Stomach (tissue), 8 donors: ENCODE measurements at regions not wholly inside any gene's neighbourhood (a gene's known extent, or its start where the extent isn't known, plus 50 kb on each side); places are given as distances from the start of the nearest gene placed in this dataset.
A peak's percentile ranks its signal among the peaks of the same experiment; 100 is the strongest.

ENCODE experiments used
- DNase-seq, 2 donors: peaks; one replicate each; pipeline versions ENCODE4 v3.0.0 to v3.0.0-alpha.2; 2013 to 2019
- H3K27ac ChIP-seq, 5 donors: fragments of 200-600 bp in 4 of 5; sonication (generic) in 4 of 5; one replicate each; pipeline ENCODE4 v1.5.1; 2013 to 2019; ENCODE audit warnings: mild to moderate bottlenecking in 1 of 5, moderate library complexity in 1 of 5
- H3K27me3 ChIP-seq, 3 donors: fragments of 200-600 bp; sonication (generic); one replicate each; pipeline ENCODE4 v1.5.1; 2017 to 2019; ENCODE audit warnings: mixed run types in 1 of 3
- H3K36me3 ChIP-seq, 4 donors: fragments of 200-600 bp; sonication (generic); 1 replicate in 3 of 4; 2 replicates in 1 of 4; pipeline ENCODE4 v1.5.1; 2016 to 2019
- H3K4me1 ChIP-seq, 4 donors: fragments of 200-600 bp; sonication (generic); one replicate each; pipeline ENCODE4 v1.5.1; 2016 to 2019
- H3K4me3 ChIP-seq, 4 donors: fragments of 200-600 bp; sonication (generic) in 3 of 4; one replicate each; pipeline ENCODE4 v1.5.1; 2016 to 2019; ENCODE audit warnings: mild to moderate bottlenecking in 1 of 4
- H3K9me3 ChIP-seq, 4 donors: fragments of 200-600 bp; sonication (generic); one replicate each; pipeline ENCODE4 v1.5.1; 2016 to 2019
- CTCF ChIP-seq, 7 experiments: fragments of 450-650 bp in 4 of 7; fragments of 200-600 bp in 3 of 7; sonication (generic) in 3 of 7; IDR thresholded peaks; one replicate each; pipeline ENCODE4 v1.5.1; 2016 to 2019; ENCODE audit warnings: antibody characterized with exemption in 7 of 7, control low read depth in 2 of 7, mild to moderate bottlenecking in 1 of 7
- EP300 ChIP-seq: sonication (generic); formaldehyde crosslinking; IDR thresholded peaks from one replicate; pipeline ENCODE4 v1.6.1; 2017; ENCODE audit warnings: antibody characterized with exemption
- POLR2A ChIP-seq, 4 donors: fragments of 450-650 bp; IDR thresholded peaks; one replicate each; pipeline ENCODE4 v1.6.1; 2016; ENCODE audit warnings: antibody characterized with exemption in 4 of 4, control low read depth in 2 of 4, mild to moderate bottlenecking in 1 of 4, moderate library complexity in 1 of 4
- POLR2AphosphoS5 ChIP-seq, 3 donors: sonication (generic); formaldehyde crosslinking; IDR thresholded peaks; one replicate each; pipeline ENCODE4 v1.6.1; 2016; ENCODE audit warnings: antibody characterized with exemption in 3 of 3
- WGBS, 5 donors: extraction: QIAGEN DNeasy Blood & Tissue Kit in 3 of 5; methylation state at CpG; one replicate each; pipeline versions ENCODE4 v1.1.5 to v1.1.7; 2013 to 2018; 5-methylcytosine and 5-hydroxymethylcytosine counted together
- intact Hi-C: fragments of 100-400 bp; cut with DNase I; formaldehyde crosslinking; loops from one replicate; pipeline ENCODE4 v1.15.1; 2023; ENCODE audit warnings: low total_unique reads
- donor health status: healthy with polysubstance abuse.
- donor health status: Bipolar disorder and iron deficiency.
- donor health status: healthy.

GRCh38 chr2:15092181-15092580, 459.7 kb downstream of the LRATD1 start:
- no peak for TF ChIP-seq POLR2A (IDR thresholded peaks at IDR 0.05)
- TF ChIP-seq EP300 = no peak
- no peak for TF ChIP-seq POLR2AphosphoS5 (IDR thresholded peaks at IDR 0.05)
- TF ChIP-seq CTCF (IDR thresholded peaks at IDR 0.05) = no peak
- H3K4me3 ChIP-seq = no peak overlapping the region
- WGBS, 5 donors = 71 to 97% (median 84%) methylated on average over 1 of the region's 1 CpG
- H3K27ac ChIP-seq = no peak overlapping the region
- intact Hi-C loops = no loop called here
- no peaks in the 10 kb centered on the region for H3K4me1 ChIP-seq
- H3K36me3 ChIP-seq = no peaks in the 10 kb centered on the region
- DNase-seq = no peak
- no peaks in the 10 kb centered on the region for H3K9me3 ChIP-seq
- H3K27me3 ChIP-seq = no peaks in the 10 kb centered on the region

GRCh38 chr2:15092691-15093090, 460.2 kb downstream of the LRATD1 start:
- no peaks in the 10 kb centered on the region for H3K27me3 ChIP-seq
- 74 to 79% (median 76%) methylated on average over 6 of the region's 6 CpGs for WGBS, 5 donors
- H3K36me3 ChIP-seq = no peaks in the 10 kb centered on the region
- no peak for TF ChIP-seq CTCF (IDR thresholded peaks at IDR 0.05)
- no peak for TF ChIP-seq POLR2AphosphoS5 (IDR thresholded peaks at IDR 0.05)
- TF ChIP-seq EP300 = no peak
- TF ChIP-seq POLR2A (IDR thresholded peaks at IDR 0.05) = no peak
- no peaks in the 10 kb centered on the region for H3K4me1 ChIP-seq
- no peak for DNase-seq
- H3K9me3 ChIP-seq = no peaks in the 10 kb centered on the region
- H3K4me3 ChIP-seq = no peak overlapping the region
- H3K27ac ChIP-seq = no peak overlapping the region
- intact Hi-C loops = no loop called here

GRCh38 chr2:15094161-15094560, 461.6 kb downstream of the LRATD1 start:
- intact Hi-C loops = no loop called here
- WGBS, 5 donors = 85 to 100% (median 92%) methylated on average over 1 of the region's 1 CpG
- H3K27me3 ChIP-seq = no peaks in the 10 kb centered on the region
- no peaks in the 10 kb centered on the region for H3K4me1 ChIP-seq
- no peak for TF ChIP-seq POLR2AphosphoS5 (IDR thresholded peaks at IDR 0.05)
- no peak for TF ChIP-seq CTCF (IDR thresholded peaks at IDR 0.05)
- TF ChIP-seq POLR2A (IDR thresholded peaks at IDR 0.05) = no peak
- TF ChIP-seq EP300 = no peak
- no peak overlapping the region for H3K27ac ChIP-seq
- H3K9me3 ChIP-seq = no peaks in the 10 kb centered on the region
- DNase-seq = no peak
- no peaks in the 10 kb centered on the region for H3K36me3 ChIP-seq
- no peak overlapping the region for H3K4me3 ChIP-seq

DNA sequence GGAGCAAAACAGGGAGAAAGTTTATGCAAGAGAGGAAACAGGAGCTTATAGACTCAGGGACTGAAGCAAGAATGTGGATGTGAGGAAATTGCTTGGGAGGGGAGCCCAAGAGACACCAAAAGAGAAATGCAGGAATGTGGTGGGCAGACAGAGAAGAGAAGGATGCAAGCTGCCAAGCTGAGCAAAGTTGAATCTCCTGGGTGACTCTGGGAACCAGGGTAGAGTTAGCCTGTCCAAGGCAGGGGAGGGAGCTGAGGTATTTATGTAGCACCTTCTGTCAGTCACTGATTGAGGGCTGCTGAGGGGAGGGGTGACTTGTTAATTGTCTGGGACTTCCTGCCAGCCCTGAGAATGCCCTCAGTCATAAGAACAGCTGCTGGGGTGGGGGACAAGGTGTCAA, 464.3 kb downstream of the NBAS start:
- H3K36me3 ChIP-seq = no peaks in the 10 kb centered on the region
- no peak for DNase-seq
- H3K4me3 ChIP-seq = no peak overlapping the region
- TF ChIP-seq CTCF (IDR thresholded peaks at IDR 0.05) (no peak), POLR2A (IDR thresholded peaks at IDR 0.05) (no peak), EP300 (no peak)
- no peak overlapping the region for H3K27ac ChIP-seq
- intact Hi-C loops = no loop called here
- no peaks in the 10 kb centered on the region for H3K9me3 ChIP-seq
- no peaks in the 10 kb centered on the region for H3K27me3 ChIP-seq
- no peaks in the 10 kb centered on the region for H3K4me1 ChIP-seq

- Histone ChIP-seq H3K4me3 (no peak overlapping the region), H3K27me3 (no peaks in the 10 kb centered on the region), H3K4me1 (no peaks in the 10 kb centered on the region), H3K9me3 (peaks cover 0 to 26% (median 14%) of the 10 kb centered on the region in 4 donors), H3K27ac (no peak overlapping the region), H3K36me3 (no peaks in the 10 kb centered on the region)
- TF ChIP-seq POLR2A (IDR thresholded peaks at IDR 0.05) (no peak), POLR2AphosphoS5 (IDR thresholded peaks at IDR 0.05) (peak in 2 of 3 donors; percentile 3 to 20)
- no peak for DNase-seq
- 35 to 71% (median 54%) methylated on average over 1 of the region's 1 CpG for WGBS, 5 donors
- intact Hi-C loops = no loop called here
Measured at GRCh38 chr2:15107137-15107536, 454.0 kb downstream of the NBAS start.
